Activated CD8-positive, alpha-beta T cell treated with anti-CD3 and anti-CD28 coated beads for 36 hours (primary cell): ENCODE measurements at regions not wholly inside any gene's neighbourhood (a gene's known extent, or its start where the extent isn't known, plus 50 kb on each side); places are given as distances from the start of the nearest gene placed in this dataset.

ENCODE experiments used
- ATAC-seq: fragments of 200-7000 bp; cut with Tn5 transposase; one replicate; pipeline ENCODE4 v1.10.0; 2021; ENCODE audit warnings: mild to moderate bottlenecking, moderate library complexity
- CTCF ChIA-PET: fragments of 350-600 bp; sonication (Branson Sonifier 250); formaldehyde crosslinking; loops from one replicate; lab custom pipeline; 2021; ENCODE audit warnings: antibody characterized with exemption; lab: Charles Lee
- POLR2A ChIA-PET: fragments of 350-600 bp; sonication (Branson Sonifier 250); formaldehyde crosslinking; loops from one replicate; lab custom pipeline; 2021; ENCODE audit warnings: antibody characterized with exemption; lab: Charles Lee
- DNase-seq: peaks from one replicate; pipeline ENCODE4 v3.0.0-alpha.2; 2020
- H3K27ac Mint-ChIP-seq: one replicate; pipeline ENCODE4 v1.8.0; 2021; ENCODE audit warnings: mild to moderate bottlenecking, mixed read lengths
- H3K27me3 Mint-ChIP-seq: one replicate; pipeline ENCODE4 v1.8.0; 2021; ENCODE audit warnings: mixed read lengths
- H3K36me3 Mint-ChIP-seq: one replicate; pipeline ENCODE4 v1.8.0; 2021; ENCODE audit warnings: low read depth, mixed read lengths
- H3K4me1 Mint-ChIP-seq: one replicate; pipeline ENCODE4 v1.8.0; 2021; ENCODE audit warnings: low read depth, mixed read lengths
- H3K4me3 Mint-ChIP-seq: one replicate; pipeline ENCODE4 v1.8.0; 2021; ENCODE audit warnings: mild to moderate bottlenecking, moderate library complexity, mixed read lengths
- H3K9me3 Mint-ChIP-seq: one replicate; pipeline ENCODE4 v1.8.0; 2021; ENCODE audit warnings: mixed read lengths
- CTCF ChIP-seq: fragments of 200-600 bp; IDR thresholded peaks from one replicate; pipeline ENCODE4 v1.8.0; 2022; ENCODE audit warnings: antibody characterized with exemption, mild to moderate bottlenecking
- intact Hi-C: fragments of 100-400 bp; cut with micrococcal nuclease; formaldehyde crosslinking; loops from one replicate; pipeline ENCODE4 v1.10.0; 2022

- Mint-ChIP-seq H3K4me1 (peaks cover 26% of the 10 kb centered on the region), H3K27me3 (no peaks in the 10 kb centered on the region), H3K36me3 (peaks cover 11% of the 10 kb centered on the region), H3K27ac (no peak overlapping the region), H3K4me3 (no peak overlapping the region), H3K9me3 (peaks cover 4% of the 10 kb centered on the region)
- ATAC-seq (no peak), DNase-seq (no peak)
- intact Hi-C loops: no loop called here
- CTCF ChIA-PET: no interaction called here
- no peak for TF ChIP-seq CTCF
- POLR2A ChIA-PET: no interaction called here
Measured at GRCh38 chr9:21546949-21547348, 64.8 kb upstream of the IFNE start.

GRCh38 chr9:21549251-21549765 is 67.2 kb upstream of the IFNE start:
- peaks cover 2% of the 10 kb centered on the region for H3K9me3 Mint-ChIP-seq
- H3K36me3 Mint-ChIP-seq: peaks cover 6% of the 10 kb centered on the region
- no peak overlapping the region for H3K27ac Mint-ChIP-seq
- H3K4me3 Mint-ChIP-seq: no peak overlapping the region
- intact Hi-C loops: no loop called here
- POLR2A ChIA-PET: no interaction called here
- peaks cover 22% of the 10 kb centered on the region for H3K4me1 Mint-ChIP-seq
- DNase-seq: no peak
- CTCF ChIA-PET: no interaction called here
- H3K27me3 Mint-ChIP-seq: peaks cover 1% of the 10 kb centered on the region
- no peak for ATAC-seq
- TF ChIP-seq CTCF: no peak

- no peak for TF ChIP-seq CTCF
- H3K36me3 Mint-ChIP-seq: peaks cover 3% of the 10 kb centered on the region
- CTCF ChIA-PET: interaction anchor here (0.7 kb wide), 1 partner anchor 10 kb away, joined by 3 read pairs; no protein-coding TSS in a partner anchor
- no peak overlapping the region for H3K4me3 Mint-ChIP-seq
- no peaks in the 10 kb centered on the region for H3K9me3 Mint-ChIP-seq
- peaks cover 26% of the 10 kb centered on the region for H3K4me1 Mint-ChIP-seq
- POLR2A ChIA-PET: interaction anchor here (0.6 kb wide), 1 partner anchor 234 kb away, joined by 3 read pairs; no protein-coding TSS in a partner anchor
- no peak overlapping the region for H3K27ac Mint-ChIP-seq
- no peak for ATAC-seq
- peaks cover 1% of the 10 kb centered on the region for H3K27me3 Mint-ChIP-seq
- intact Hi-C loops: no loop called here
- no peak for DNase-seq
Measured at GRCh38 chr9:21549890-21550289, 67.8 kb upstream of the IFNE start.

- ATAC-seq (no peak), DNase-seq (no peak)
- Mint-ChIP-seq H3K4me3 (no peak overlapping the region), H3K36me3 (peaks cover 3% of the 10 kb centered on the region), H3K27ac (no peak overlapping the region), H3K9me3 (no peaks in the 10 kb centered on the region), H3K4me1 (peaks cover 28% of the 10 kb centered on the region), H3K27me3 (peaks cover 1% of the 10 kb centered on the region)
- CTCF ChIA-PET: interaction anchor here (0.7 kb wide), 1 partner anchor 9 kb away, joined by 3 read pairs; no protein-coding TSS in a partner anchor
- POLR2A ChIA-PET: interaction anchor here (0.6 kb wide), 1 partner anchor 234 kb away, joined by 3 read pairs; no protein-coding TSS in a partner anchor
- no peak for TF ChIP-seq CTCF
- intact Hi-C loops: no loop called here
Measured at GRCh38 chr9:21550392-21550791, 68.3 kb upstream of the IFNE start.

GRCh38 chr9:21551401-21551800 is 69.3 kb upstream of the IFNE start:
- intact Hi-C loops: no loop called here
- POLR2A ChIA-PET: no interaction called here
- no peak for DNase-seq
- peaks cover 36% of the 10 kb centered on the region for H3K4me1 Mint-ChIP-seq
- H3K4me3 Mint-ChIP-seq: no peak overlapping the region
- TF ChIP-seq CTCF: no peak
- peaks cover 3% of the 10 kb centered on the region for H3K36me3 Mint-ChIP-seq
- CTCF ChIA-PET: no interaction called here
- no peak overlapping the region for H3K27ac Mint-ChIP-seq
- no peak for ATAC-seq
- peaks cover 7% of the 10 kb centered on the region for H3K27me3 Mint-ChIP-seq
- H3K9me3 Mint-ChIP-seq: no peaks in the 10 kb centered on the region
